HEK293 (cell line): ENCODE measurements at regions not wholly inside any gene's neighbourhood (a gene's known extent, or its start where the extent isn't known, plus 50 kb on each side); places are given as distances from the start of the nearest gene placed in this dataset.

Source experiments
- CTCF ChIA-PET: fragments of 350-600 bp; formaldehyde crosslinking; extraction: SDS; loops from one replicate; lab custom pipeline; 2021; ENCODE audit warnings: antibody characterized with exemption; lab: Yijun Ruan, JAX
- POLR2A ChIA-PET: fragments of 300-600 bp; formaldehyde crosslinking; extraction: SDS; loops from one replicate; lab custom pipeline; 2020; ENCODE audit warnings: antibody characterized with exemption, inconsistent platforms; lab: Yijun Ruan, JAX
- H3K27ac ChIP-seq: fragments of 200-500 bp; sonication (Bioruptor generic); 2 replicates; pipeline ENCODE4 v1.5.1; 2014; ENCODE audit warnings: low read depth, low read length, control low read depth, inconsistent platforms; ENCODE audit errors: extremely low read depth
- H3K36me3 ChIP-seq, 2 experiments: fragments of 200-500 bp in 1 of 2; sonication (Bioruptor generic) in 1 of 2; 1 replicate in 1 of 2; 2 replicates in 1 of 2; pipeline ENCODE4 v1.5.1; 2014 to 2017; ENCODE audit warnings: inconsistent platforms in 2 of 2, low read length in 2 of 2; ENCODE audit not compliant: control insufficient read depth in 2 of 2, insufficient read depth in 1 of 2
- H3K4me1 ChIP-seq: fragments of 200-500 bp; sonication (Bioruptor generic); 2 replicates; pipeline ENCODE4 v1.5.1; 2014; ENCODE audit warnings: mild to moderate bottlenecking, low read length, inconsistent platforms; ENCODE audit not compliant: control insufficient read depth, insufficient read depth
- H3K4me3 ChIP-seq: 2 replicates; pipeline ENCODE4 v1.5.1; 2011; ENCODE audit warnings: low read depth, mild to moderate bottlenecking, control low read depth, low read length, moderate library complexity
- H3K9me3 ChIP-seq: fragments of 200-500 bp; sonication (Bioruptor generic); 2 replicates; pipeline ENCODE4 v1.5.1; 2014; ENCODE audit warnings: low read depth, low read length, inconsistent platforms; ENCODE audit not compliant: control insufficient read depth, insufficient read depth
- ELK4 ChIP-seq: IDR thresholded peaks from 2 replicates; pipeline ENCODE4 v1.6.1; 2011; ENCODE audit warnings: mild to moderate bottlenecking, low read depth, low read length, borderline replicate concordance
- HIC1 ChIP-seq: fragments of 450-650 bp; formaldehyde crosslinking; IDR thresholded peaks from 2 replicates; pipeline ENCODE4 v1.5.1; 2016; ENCODE audit warnings: missing biosample characterization, missing genetic modification characterization
- MYNN ChIP-seq: fragments of 450-650 bp; formaldehyde crosslinking; IDR thresholded peaks from 2 replicates; pipeline ENCODE4 v1.5.1; 2016; ENCODE audit warnings: missing biosample characterization, missing genetic modification characterization, borderline replicate concordance
- PBX3 ChIP-seq: sonication (generic); formaldehyde crosslinking; IDR thresholded peaks from 2 replicates; pipeline ENCODE4 v1.8.1; 2022; ENCODE audit warnings: mild to moderate bottlenecking, moderate library complexity, missing genetic modification reagents
- REST ChIP-seq: fragments of 450-650 bp; formaldehyde crosslinking; IDR thresholded peaks from 2 replicates; pipeline ENCODE4 v1.5.1; 2016; ENCODE audit warnings: missing biosample characterization, missing genetic modification characterization
- YY2 ChIP-seq: fragments of 450-650 bp; formaldehyde crosslinking; IDR thresholded peaks from 2 replicates; pipeline ENCODE4 v1.5.1; 2016; ENCODE audit warnings: missing biosample characterization, missing genetic modification characterization
- ZBTB21 ChIP-seq: fragments of 450-650 bp; formaldehyde crosslinking; IDR thresholded peaks from 2 replicates; pipeline ENCODE4 v1.5.1; 2017; ENCODE audit warnings: missing biosample characterization, missing genetic modification characterization
- ZFP69B ChIP-seq: fragments of 450-650 bp; formaldehyde crosslinking; IDR thresholded peaks from 2 replicates; pipeline ENCODE4 v1.5.1; 2016; ENCODE audit warnings: missing biosample characterization, missing genetic modification characterization
- ZIC2 ChIP-seq: fragments of 450-650 bp; formaldehyde crosslinking; IDR thresholded peaks from 2 replicates; pipeline ENCODE4 v1.5.1; 2016; ENCODE audit warnings: missing biosample characterization, missing genetic modification characterization
- ZNF121 ChIP-seq: fragments of 450-650 bp; formaldehyde crosslinking; IDR thresholded peaks from 2 replicates; pipeline ENCODE4 v1.5.1; 2016; ENCODE audit warnings: missing biosample characterization, missing genetic modification characterization
- ZNF132 ChIP-seq: fragments of 450-650 bp; formaldehyde crosslinking; IDR thresholded peaks from 2 replicates; pipeline ENCODE4 v1.5.1; 2017; ENCODE audit warnings: missing biosample characterization, missing genetic modification characterization, borderline replicate concordance
- ZNF221 ChIP-seq: fragments of 450-650 bp; formaldehyde crosslinking; IDR thresholded peaks from 2 replicates; pipeline ENCODE4 v1.5.1; 2017; ENCODE audit warnings: missing biosample characterization, missing genetic modification characterization, borderline replicate concordance
- ZNF24 ChIP-seq: fragments of 450-650 bp; formaldehyde crosslinking; IDR thresholded peaks from 2 replicates; pipeline ENCODE4 v1.5.1; 2016; ENCODE audit warnings: missing biosample characterization, missing genetic modification characterization
- ZNF280D ChIP-seq: fragments of 450-650 bp; formaldehyde crosslinking; IDR thresholded peaks from 2 replicates; pipeline ENCODE4 v1.5.1; 2016; ENCODE audit warnings: missing biosample characterization, missing genetic modification characterization
- ZNF514 ChIP-seq: fragments of 450-650 bp; formaldehyde crosslinking; IDR thresholded peaks from 2 replicates; pipeline ENCODE4 v1.5.1; 2016; ENCODE audit warnings: missing biosample characterization, missing genetic modification characterization
- ZNF544 ChIP-seq: fragments of 450-650 bp; formaldehyde crosslinking; IDR thresholded peaks from 2 replicates; pipeline ENCODE4 v1.5.0; 2017; ENCODE audit warnings: missing biosample characterization, missing genetic modification characterization
- ZNF549 ChIP-seq: fragments of 450-650 bp; IDR thresholded peaks from 2 replicates; pipeline ENCODE4 v1.5.1; 2018; ENCODE audit warnings: missing biosample characterization, missing genetic modification characterization, mild to moderate bottlenecking, inconsistent platforms, moderate library complexity
- ZNF704 ChIP-seq: fragments of 450-650 bp; formaldehyde crosslinking; IDR thresholded peaks from 2 replicates; pipeline ENCODE4 v1.5.1; 2016; ENCODE audit warnings: missing biosample characterization, missing genetic modification characterization
- ZNF707 ChIP-seq: fragments of 450-650 bp; formaldehyde crosslinking; IDR thresholded peaks from 2 replicates; pipeline ENCODE4 v1.5.1; 2016; ENCODE audit warnings: missing biosample characterization, missing genetic modification characterization
- ZNF768 ChIP-seq: fragments of 450-650 bp; formaldehyde crosslinking; IDR thresholded peaks from 2 replicates; pipeline ENCODE4 v1.5.1; 2018; ENCODE audit warnings: missing biosample characterization, mild to moderate bottlenecking, missing genetic modification characterization
- ZNF843 ChIP-seq: fragments of 450-650 bp; formaldehyde crosslinking; IDR thresholded peaks from 2 replicates; pipeline ENCODE4 v1.5.1; 2016; ENCODE audit warnings: missing biosample characterization, missing genetic modification characterization

- ChIA-PET POLR2A (no interaction called here), CTCF (interaction anchor here (0.6 kb wide), 1 partner anchor 404 kb away, joined by 3 read pairs; no protein-coding TSS in a partner anchor)
- no peaks in the 10 kb centered on the region for H3K36me3 ChIP-seq
- TF ChIP-seq ZNF121 (tag by site-specific recombination), result no peak
- TF ChIP-seq ZNF549 (tag by site-specific recombination), result no peak
- TF ChIP-seq ZIC2 (tag by site-specific recombination), result no peak
- no peak for TF ChIP-seq ZNF704 (tag by site-specific recombination)
- TF ChIP-seq HIC1 (tag by site-specific recombination), result no peak
- no peak for TF ChIP-seq ZNF843 (tag by site-specific recombination)
- no peak for TF ChIP-seq REST
- TF ChIP-seq ZNF221 (tag by site-specific recombination), result no peak
- TF ChIP-seq ZNF132, result no peak
- TF ChIP-seq ZNF707 (tag by site-specific recombination), result no peak
- TF ChIP-seq ZBTB21 (tag by site-specific recombination), result no peak
- H3K4me1 ChIP-seq, result no peaks in the 10 kb centered on the region
- no peak overlapping the region for H3K27ac ChIP-seq
- H3K4me3 ChIP-seq, result no peak overlapping the region
- no peaks in the 10 kb centered on the region for H3K9me3 ChIP-seq
Observed at GRCh38 chr16:79923431-79923830, 322.9 kb upstream of the MAF start.

GRCh38 chr16:79920685-79921084 is 320.1 kb upstream of the MAF start:
- POLR2A ChIA-PET, result no interaction called here
- Histone ChIP-seq H3K27ac (no peak overlapping the region), H3K9me3 (no peaks in the 10 kb centered on the region), H3K4me1 (no peaks in the 10 kb centered on the region), H3K36me3 (no peaks in the 10 kb centered on the region), H3K4me3 (no peak overlapping the region)
- CTCF ChIA-PET, result no interaction called here
- TF ChIP-seq ZNF544 (tag by site-specific recombination) (no peak), ZNF24 (tag by site-specific recombination) (no peak), ELK4 (no peak), ZNF768 (tag by site-specific recombination) (no peak)

GRCh38 chr16:79918916-79919315 is 318.4 kb upstream of the MAF start:
- POLR2A ChIA-PET, result no interaction called here
- Histone ChIP-seq H3K27ac (no peak overlapping the region), H3K9me3 (no peaks in the 10 kb centered on the region), H3K36me3 (no peaks in the 10 kb centered on the region), H3K4me1 (no peaks in the 10 kb centered on the region), H3K4me3 (no peak overlapping the region)
- CTCF ChIA-PET, result no interaction called here
- TF ChIP-seq ZFP69B (tag by site-specific recombination) (no peak), MYNN (tag by site-specific recombination) (no peak), YY2 (tag by site-specific recombination) (no peak), PBX3 (CRISPR knock-in tag) (no peak), ZNF280D (no peak), ZNF514 (no peak)
